ENCODE measurements at regions not wholly inside any gene's neighbourhood (a gene's known extent, or its start where the extent isn't known, plus 50 kb on each side); places are given as distances from the start of the nearest gene placed in this dataset.
A peak's percentile ranks its signal among the peaks of the same experiment; 100 is the strongest.

DNA sequence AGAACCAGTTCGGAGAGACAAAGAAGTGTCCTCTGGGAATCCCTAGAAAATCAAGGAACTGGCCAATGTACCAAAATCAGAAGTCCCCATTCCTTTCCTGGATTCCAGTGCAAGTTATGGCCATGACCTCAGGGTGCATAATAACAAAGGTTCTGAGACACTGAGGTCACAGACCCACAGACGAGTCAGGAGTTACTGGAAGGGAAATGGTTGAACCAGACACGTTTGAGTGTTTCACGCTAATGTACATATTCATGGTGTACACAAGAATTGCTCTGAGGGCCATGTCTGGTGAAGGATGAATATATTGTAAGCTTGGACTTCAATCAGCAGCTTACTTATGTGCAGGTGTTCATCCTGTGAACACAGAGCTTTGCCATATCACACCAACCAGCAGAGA lies 58.6 kb upstream of the KLHL29 start:
- DNase-seq: no peak

DNA sequence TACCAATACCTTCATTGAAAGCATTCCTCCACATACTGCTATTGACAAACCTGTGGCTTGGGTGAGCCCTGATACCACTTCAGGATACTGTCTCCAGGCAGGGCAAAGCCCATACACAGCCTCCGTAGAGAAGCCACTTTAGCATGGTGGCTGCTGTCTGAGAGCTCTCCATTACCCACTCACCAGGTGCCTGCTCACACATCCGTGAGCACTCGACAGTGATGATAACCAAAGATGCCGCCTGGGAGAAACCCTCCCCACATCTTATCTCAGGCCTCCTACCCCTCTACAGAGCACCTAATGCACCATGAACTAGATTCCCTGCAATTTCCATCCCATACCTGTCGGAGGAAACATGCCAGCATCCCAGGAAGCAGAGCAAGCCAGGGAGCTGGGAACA lies 57.6 kb upstream of the KLHL29 start:
- DNase-seq: no peak

DNA sequence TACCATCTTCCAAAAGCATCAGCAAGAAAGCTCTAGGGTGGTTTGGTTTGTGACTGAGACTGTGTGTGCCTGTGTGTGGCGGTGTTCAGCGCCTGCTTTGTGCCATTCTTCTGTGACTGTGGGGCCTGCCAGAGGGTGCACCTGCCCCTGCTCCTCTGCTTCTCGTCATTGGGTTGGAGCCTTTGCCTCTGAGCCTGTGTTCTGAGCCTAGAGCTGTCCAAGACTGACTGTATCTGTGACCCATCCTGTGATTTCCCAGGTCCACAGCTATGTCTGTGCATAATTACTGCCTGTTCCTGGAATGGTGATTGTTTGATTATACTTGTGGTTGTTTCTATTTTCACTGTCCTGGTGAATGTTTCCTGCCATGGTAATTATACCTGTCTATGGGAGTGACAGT lies 57.1 kb upstream of the KLHL29 start:
- DNase-seq: no peak

DNA sequence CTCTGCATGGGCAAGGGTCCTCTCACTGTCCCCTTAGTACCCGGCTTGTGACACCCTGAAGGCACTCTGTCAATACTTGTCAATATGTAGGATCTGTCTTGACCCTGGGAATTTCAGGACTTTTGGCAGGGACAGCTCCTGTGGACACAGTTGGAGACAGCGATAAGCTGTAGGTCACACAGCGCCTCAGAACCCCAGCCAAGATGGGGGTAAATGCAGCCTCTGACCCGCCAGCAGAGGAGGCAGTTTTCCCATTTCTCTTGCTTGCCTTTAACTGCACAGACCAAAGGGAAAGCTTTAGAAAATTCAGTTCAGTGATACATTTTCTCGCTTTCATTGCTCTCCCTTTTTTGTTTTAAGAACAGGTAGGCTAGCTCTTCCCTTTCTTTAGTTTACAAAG lies 54.8 kb upstream of the KLHL29 start:
- peak; percentile 11 for DNase-seq
